Iris pigment epithelial cell (primary cell): ENCODE measurements at regions not wholly inside any gene's neighbourhood (a gene's known extent, or its start where the extent isn't known, plus 50 kb on each side); places are given as distances from the start of the nearest gene placed in this dataset.
A peak's percentile ranks its signal among the peaks of the same experiment; 100 is the strongest.
"Not testable (repeated sequence)": the region's sequence is repeated elsewhere in the genome, so short reads cannot be mapped to it uniquely, and the experiment has no call there.

ENCODE experiments used
- DNase-seq: peaks from one replicate; pipeline ENCODE4 v3.0.0-alpha.2; 2011; ENCODE audit warnings: low read depth

DNA sequence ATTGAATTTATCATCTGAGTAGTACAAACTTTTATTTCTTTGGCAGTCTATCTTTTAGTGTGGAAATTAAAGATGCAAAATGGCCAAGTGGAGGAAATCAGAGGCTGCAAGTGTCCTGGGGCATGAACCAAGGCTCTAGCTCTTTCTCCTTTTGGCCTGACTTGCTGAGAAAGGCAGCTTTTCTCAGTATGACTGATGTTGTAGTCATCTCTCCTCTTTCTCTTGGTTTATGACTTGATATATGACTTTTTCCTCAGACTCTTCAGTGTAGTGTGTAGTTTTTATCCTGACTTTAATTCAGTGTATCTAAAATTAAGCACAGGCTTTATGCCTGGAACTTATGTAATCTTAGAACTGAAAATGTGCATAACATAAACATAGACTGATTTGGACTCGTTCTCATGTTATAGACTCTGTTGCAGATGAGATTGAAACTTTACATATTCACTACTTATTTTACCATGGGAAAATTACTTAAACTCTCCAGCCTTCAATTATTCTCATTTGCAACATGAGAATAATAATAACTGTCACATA lies 65.7 kb downstream of the SLITRK5 start:
- DNase-seq, result no peak

GRCh38 chr13:87754097-87754496 lies 82.9 kb downstream of the SLITRK5 start:
- no peak for DNase-seq

GRCh38 chr13:87769445-87769844 lies 98.3 kb downstream of the SLITRK5 start:
- no peak for DNase-seq

GRCh38 chr13:87777387-87777786 lies 106.2 kb downstream of the SLITRK5 start:
- no peak for DNase-seq

DNA sequence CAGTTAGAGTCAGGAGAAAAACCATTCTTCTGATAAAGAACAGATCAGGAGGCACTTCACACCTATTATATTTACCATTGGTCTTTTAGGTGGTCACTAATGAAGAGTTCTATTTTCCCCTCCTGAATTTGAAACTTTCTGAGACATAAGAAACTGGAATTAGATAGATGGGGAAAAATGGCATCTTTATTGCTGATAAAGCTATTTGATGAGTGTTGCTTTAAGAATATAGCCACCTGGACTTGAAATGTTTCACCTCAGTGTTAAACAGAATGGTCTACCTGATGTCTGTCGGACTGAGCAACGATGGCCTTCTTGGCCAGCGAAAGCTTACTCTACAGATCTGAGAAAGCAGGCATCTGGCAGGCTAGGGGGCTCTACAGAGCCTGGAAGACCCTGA lies 107.0 kb downstream of the SLITRK5 start:
- DNase-seq, result no peak

GRCh38 chr13:87779426-87779825 lies 108.3 kb downstream of the SLITRK5 start:
- no peak for DNase-seq

- DNase-seq, result no peak
Observed at GRCh38 chr13:87783366-87783765, 112.2 kb downstream of the SLITRK5 start.

DNA sequence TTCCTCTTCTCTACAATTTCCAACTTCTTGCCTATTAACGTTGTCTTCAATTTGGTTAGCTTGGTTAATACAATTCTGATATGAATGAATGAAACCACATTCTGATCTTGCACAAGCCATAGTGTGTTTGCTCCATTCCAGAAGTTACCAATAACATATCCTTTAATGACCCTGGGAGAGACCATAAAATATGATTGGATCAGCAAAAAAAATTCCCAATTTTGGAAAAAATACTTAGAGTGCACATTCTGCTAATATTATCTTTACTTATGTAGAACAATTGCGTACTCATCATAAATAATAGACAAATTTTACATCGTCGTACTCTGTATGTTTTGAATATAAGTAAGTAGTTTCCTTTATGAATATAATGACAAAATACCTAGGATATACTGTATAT lies 117.2 kb downstream of the SLITRK5 start:
- DNase-seq, result no peak

GRCh38 chr13:87792878-87793277 lies 121.7 kb downstream of the SLITRK5 start:
- DNase-seq, result no peak

DNA sequence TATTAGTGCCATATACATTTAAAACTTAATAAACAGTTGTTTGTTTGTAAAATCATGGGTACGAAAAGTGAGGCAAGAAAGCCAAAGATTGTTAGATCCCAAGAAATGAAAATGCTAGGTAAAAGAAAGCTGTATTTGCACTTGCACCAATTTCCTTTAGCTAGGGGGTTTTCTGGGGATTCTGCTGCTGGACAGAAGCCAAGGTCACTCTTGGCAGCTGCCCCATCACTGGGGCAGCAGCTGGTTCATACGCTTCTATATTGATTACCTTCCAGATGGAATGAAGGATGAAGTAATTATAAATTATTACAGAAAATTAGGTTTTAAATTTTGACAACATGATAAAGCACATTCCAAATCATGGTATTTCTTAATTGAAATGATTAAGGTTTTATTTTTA lies 127.4 kb downstream of the SLITRK5 start:
- DNase-seq, result no peak

DNA sequence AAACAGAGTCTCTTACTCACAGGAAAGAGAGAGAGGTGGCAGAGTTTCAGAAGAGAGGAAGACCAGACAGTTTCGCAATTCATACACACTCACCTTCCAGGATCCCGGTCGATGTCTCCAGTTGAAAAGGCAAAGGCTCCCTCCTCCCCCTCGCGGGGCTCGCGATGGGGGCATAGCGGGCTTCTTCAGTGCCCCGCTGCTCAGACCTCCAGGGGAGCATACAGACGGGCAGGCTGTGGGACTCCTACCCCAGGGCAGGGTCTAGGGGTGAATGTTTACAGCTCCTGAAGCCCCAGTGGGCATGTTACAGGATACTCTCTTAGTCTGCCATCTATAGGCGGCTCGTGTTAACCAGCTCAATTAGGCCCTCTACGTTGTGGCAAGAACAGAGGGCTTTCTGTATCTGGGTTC lies 139.2 kb downstream of the SLITRK5 start:
- DNase-seq, result no peak

DNA sequence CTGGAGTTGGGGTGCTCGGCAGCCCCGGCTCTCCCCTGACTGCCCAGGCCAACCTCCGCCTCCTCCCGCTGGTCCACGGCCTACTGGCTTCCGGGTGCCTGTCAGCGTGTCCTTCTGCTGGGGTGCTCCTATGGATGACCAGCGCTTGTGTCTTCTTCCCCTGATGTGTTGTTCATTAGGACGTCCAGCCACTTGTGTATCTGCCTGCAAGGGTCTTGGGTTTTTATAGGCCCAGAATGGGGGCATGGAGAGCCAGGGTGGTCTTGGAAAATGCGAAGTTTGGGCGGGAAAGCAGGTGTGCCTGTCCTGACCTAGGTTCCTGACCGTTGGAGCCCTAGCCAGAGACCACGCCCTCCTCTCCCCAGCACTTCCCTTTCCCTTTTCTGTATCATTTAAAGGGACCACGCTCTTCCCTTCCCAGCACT lies 139.8 kb downstream of the SLITRK5 start:
- DNase-seq, result no peak

DNA sequence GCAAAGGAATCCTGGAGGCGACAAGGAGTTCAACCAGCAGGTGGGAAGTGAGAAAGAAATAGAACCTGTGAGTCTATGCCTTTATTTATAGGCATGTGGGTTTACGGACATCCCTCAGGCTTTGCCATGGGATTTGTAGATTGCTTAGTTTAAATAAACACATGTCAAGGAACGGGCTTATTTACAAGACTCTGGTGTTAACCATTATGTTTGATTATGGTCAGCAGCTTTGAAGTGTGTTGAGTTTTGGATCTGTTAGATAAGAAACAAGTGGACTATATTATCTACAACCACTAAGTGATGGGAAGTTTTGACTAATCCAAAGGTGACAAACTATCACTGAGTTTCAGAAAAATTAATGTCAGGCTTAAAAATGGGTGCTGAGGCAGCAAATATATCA lies 143.2 kb downstream of the SLITRK5 start:
- no peak for DNase-seq

DNA sequence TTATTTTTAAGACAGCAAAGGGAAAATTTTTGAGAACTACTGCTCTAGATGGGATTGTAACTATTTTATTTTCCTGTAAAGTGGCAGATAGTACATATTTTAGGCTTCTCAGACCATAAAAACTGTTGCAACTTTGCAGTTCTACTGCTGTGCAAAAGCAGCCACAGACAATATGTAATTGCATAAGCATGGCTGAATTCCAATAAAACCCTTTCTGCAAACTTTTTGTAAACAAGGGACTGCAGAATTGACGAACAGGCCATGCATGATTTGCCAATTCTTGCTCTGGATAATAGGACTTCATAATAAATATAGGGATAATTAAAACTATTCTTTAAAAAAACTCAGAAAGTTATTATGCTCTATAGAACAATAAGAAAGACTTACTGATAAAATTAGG lies 149.1 kb downstream of the SLITRK5 start:
- DNase-seq, result no peak

- no peak for DNase-seq
Observed at GRCh38 chr13:87821512-87821911, 150.3 kb downstream of the SLITRK5 start.

DNA sequence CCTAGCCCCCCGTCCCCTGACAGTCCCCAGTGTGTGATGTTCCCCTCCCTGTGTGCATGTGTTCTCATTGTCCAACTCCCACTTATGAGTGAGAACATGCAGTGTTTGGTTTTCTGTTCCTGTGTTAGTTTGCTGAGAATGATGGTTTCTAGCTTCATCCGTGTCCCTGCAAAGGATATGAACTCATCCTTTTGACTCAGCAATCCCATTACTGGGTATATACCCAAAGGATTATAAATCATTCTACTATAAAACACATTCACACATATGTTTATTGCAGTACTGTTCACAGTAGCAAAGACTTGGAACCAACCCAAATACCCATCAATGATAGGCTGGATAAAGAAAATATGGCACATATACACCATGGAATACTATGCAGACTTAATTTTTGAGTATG lies 155.1 kb downstream of the SLITRK5 start:
- DNase-seq, result not testable (repeated sequence)

DNA sequence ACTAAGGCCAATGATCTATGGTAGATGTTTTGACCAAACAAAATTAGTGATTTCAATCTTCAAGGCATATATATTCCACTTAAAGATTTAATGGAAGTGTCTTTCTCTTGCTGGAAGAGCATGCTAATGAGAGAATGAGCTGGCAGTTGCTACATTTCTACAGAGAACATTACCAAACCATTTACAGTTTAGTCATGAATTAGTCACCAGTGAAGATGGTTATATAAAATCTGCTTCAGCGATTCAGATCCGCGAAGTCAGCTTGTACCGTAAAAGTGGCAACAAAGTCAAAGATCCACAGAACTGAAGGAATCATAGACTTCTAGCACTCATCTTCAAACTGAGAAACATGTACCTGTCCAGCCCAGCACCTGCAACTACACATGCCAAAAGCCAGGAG lies 156.3 kb downstream of the SLITRK5 start:
- DNase-seq, result peak; percentile 20

DNA sequence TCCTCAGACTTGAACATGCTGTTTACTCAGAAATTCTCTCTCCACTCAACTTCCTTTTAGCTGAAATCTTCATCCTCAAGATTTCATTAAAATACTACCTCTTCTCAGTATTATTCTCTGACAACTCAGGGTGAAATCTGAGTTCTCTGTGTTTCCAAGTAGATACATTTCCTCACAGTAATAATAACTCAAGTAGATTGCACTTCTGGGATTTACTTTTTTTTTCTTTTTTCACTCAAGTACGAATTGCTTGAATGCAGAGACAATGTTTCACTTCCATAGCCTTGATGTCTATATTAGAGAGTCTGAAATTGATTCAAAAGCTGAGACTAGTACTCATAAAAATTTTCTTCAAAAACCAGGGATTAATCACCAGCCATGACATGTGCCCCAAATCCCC lies 166.4 kb downstream of the SLITRK5 start:
- no peak for DNase-seq

GRCh38 chr13:87837946-87838345 lies 166.8 kb downstream of the SLITRK5 start:
- no peak for DNase-seq

DNA sequence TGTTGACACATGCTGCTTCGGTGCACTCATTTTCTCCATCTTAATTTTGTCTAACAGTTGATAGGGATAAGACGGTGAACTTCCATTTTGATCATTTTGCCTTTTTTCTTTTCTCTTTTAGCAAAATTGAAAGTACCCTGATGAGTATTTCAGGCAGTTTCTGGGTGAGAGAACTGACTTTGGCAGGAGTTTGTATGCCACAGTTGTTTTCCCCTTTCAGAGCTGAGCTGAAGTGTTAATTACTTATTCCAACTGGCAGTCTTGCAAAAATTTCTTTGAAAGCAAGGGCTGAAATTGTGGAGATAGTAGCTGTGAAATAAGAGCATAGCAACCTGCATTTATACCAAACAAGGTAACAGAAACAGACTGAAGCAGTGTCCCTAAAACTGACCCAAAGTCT lies 180.2 kb downstream of the SLITRK5 start:
- DNase-seq, result no peak

DNA sequence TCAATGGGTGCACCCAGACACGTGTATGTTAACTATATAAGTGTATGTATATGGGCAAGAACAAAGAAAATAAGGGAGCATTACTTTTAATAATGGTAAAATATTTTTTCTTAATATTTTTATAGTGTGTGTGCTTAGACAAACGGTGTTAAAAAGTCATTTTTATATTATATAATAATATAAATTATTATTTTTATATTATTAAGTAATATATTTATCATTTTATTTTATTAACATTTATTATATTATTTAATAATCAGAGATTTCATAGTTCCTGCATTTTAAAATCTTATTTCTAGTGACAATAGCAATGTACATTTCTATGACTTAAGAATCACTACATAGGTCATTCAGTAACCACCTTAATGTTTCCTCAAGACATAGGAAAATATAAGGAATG lies 184.4 kb downstream of the SLITRK5 start:
- DNase-seq, result no peak

- no peak for DNase-seq
Observed at GRCh38 chr13:87859261-87859660, 188.1 kb downstream of the SLITRK5 start.

GRCh38 chr13:87867426-87867825 lies 196.3 kb downstream of the SLITRK5 start:
- no peak for DNase-seq

- DNase-seq, result no peak
Observed at GRCh38 chr13:87868731-87869130, 197.6 kb downstream of the SLITRK5 start.

- no peak for DNase-seq
Observed at GRCh38 chr13:87872813-87873212, 201.6 kb downstream of the SLITRK5 start.
